ENCODE measurements at regions not wholly inside any gene's neighbourhood (a gene's known extent, or its start where the extent isn't known, plus 50 kb on each side); places are given as distances from the start of the nearest gene placed in this dataset.

DNA sequence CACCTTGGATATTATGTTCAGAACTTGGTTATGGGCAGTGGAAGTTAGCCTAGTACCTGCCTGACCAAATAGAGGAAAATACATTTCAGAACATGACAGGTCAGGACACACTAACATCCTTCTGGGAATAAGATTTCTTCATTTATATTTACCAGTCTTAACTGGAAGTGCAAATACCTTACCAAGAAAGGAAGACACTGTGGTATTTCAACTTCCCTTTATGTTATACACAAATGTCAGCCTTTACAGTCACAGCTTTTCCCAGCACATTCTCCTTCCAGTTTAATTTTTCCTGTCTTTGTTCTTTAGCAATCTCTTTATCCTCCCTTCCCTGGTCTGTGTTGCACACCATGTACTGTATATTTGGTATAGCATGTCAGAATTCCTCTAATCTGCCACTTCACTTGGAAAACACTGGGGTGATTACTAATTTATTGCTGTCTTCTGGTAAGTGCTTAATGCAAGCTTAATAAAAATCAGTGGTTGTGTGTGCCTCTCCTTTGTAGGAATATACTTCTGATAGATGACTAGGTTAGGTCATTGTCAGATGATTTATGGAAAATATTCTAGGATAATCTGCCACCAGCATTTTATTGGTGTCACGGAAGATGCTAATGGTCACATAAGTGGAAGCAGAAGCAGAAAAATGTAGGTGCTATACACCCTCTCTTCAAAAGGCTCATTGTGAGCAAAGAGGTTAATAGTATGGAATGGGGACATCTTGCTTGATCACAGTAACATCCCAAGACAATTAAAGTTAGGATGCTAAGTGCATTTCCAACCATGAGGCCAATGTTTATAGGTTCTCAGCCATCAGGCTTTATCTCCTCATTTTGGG, 124.3 kb upstream of the STARD13 start:
- TF ChIP-seq, protein P1, sequence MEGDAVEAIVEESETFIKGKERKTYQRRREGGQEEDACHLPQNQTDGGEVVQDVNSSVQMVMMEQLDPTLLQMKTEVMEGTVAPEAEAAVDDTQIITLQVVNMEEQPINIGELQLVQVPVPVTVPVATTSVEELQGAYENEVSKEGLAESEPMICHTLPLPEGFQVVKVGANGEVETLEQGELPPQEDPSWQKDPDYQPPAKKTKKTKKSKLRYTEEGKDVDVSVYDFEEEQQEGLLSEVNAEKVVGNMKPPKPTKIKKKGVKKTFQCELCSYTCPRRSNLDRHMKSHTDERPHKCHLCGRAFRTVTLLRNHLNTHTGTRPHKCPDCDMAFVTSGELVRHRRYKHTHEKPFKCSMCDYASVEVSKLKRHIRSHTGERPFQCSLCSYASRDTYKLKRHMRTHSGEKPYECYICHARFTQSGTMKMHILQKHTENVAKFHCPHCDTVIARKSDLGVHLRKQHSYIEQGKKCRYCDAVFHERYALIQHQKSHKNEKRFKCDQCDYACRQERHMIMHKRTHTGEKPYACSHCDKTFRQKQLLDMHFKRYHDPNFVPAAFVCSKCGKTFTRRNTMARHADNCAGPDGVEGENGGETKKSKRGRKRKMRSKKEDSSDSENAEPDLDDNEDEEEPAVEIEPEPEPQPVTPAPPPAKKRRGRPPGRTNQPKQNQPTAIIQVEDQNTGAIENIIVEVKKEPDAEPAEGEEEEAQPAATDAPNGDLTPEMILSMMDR (conservative IDR thresholded peaks at IDR 0.05), result no peak
- TF ChIP-seq ZFX (IDR thresholded peaks at IDR 0.05), result no peak

Measured in C4-2B (cell line).